ENCODE measurements at regions not wholly inside any gene's neighbourhood (a gene's known extent, or its start where the extent isn't known, plus 50 kb on each side); places are given as distances from the start of the nearest gene placed in this dataset.

GRCh38 chr15:91547356-91547755 lies 306.2 kb upstream of the SLCO3A1 start:
- H3K9ac ChIP-seq (ENCODE audit: low read length): no peak overlapping the region
- H3K9me3 ChIP-seq (ENCODE audit: low read length): no peaks in the 10 kb centered on the region
- no peaks in the 10 kb centered on the region for H3K27me3 ChIP-seq (ENCODE audit: control insufficient read depth in 1 of 2, insufficient read depth in 2 of 2, low read length in 2 of 2)
- no peak overlapping the region for H3K27ac ChIP-seq (ENCODE audit: low read depth, low read length)
- H3K4me1 ChIP-seq (ENCODE audit: insufficient read depth, low read length): no peaks in the 10 kb centered on the region
- no peak overlapping the region for H3K4me3 ChIP-seq (ENCODE audit: low read depth in 1 of 2, low read length in 2 of 2)
- no peaks in the 10 kb centered on the region for H3K36me3 ChIP-seq (ENCODE audit: insufficient read depth, low read length)

- Histone ChIP-seq H3K27ac (ENCODE audit: low read depth, low read length) (no peak overlapping the region), H3K36me3 (ENCODE audit: insufficient read depth, low read length) (no peaks in the 10 kb centered on the region), H3K9ac (ENCODE audit: low read length) (no peak overlapping the region), H3K27me3 (ENCODE audit: control insufficient read depth in 1 of 2, insufficient read depth in 2 of 2, low read length in 2 of 2) (no peaks in the 10 kb centered on the region), H3K4me1 (ENCODE audit: insufficient read depth, low read length) (no peaks in the 10 kb centered on the region), H3K9me3 (ENCODE audit: low read length) (no peaks in the 10 kb centered on the region), H3K4me3 (ENCODE audit: low read depth in 1 of 2, low read length in 2 of 2) (no peak overlapping the region)
Observed at GRCh38 chr15:91548549-91548948, 305.0 kb upstream of the SLCO3A1 start.

- Histone ChIP-seq H3K27ac (ENCODE audit: low read depth, low read length) (no peak overlapping the region), H3K9ac (ENCODE audit: low read length) (no peak overlapping the region), H3K4me3 (ENCODE audit: low read depth in 1 of 2, low read length in 2 of 2) (no peak overlapping the region), H3K4me1 (ENCODE audit: insufficient read depth, low read length) (no peaks in the 10 kb centered on the region), H3K9me3 (ENCODE audit: low read length) (no peaks in the 10 kb centered on the region), H3K36me3 (ENCODE audit: insufficient read depth, low read length) (no peaks in the 10 kb centered on the region), H3K27me3 (ENCODE audit: control insufficient read depth in 1 of 2, insufficient read depth in 2 of 2, low read length in 2 of 2) (no peaks in the 10 kb centered on the region)
Observed at GRCh38 chr15:91549581-91549980, 303.9 kb upstream of the SLCO3A1 start.

- no peak overlapping the region for H3K27ac ChIP-seq (ENCODE audit: low read depth, low read length)
- no peaks in the 10 kb centered on the region for H3K36me3 ChIP-seq (ENCODE audit: insufficient read depth, low read length)
Observed at GRCh38 chr15:91552555-91552954, 301.0 kb upstream of the SLCO3A1 start.

GRCh38 chr15:91553196-91553854 lies 300.2 kb upstream of the SLCO3A1 start:
- Histone ChIP-seq H3K36me3 (ENCODE audit: insufficient read depth, low read length) (no peaks in the 10 kb centered on the region), H3K9ac (ENCODE audit: low read length) (no peak overlapping the region), H3K4me1 (ENCODE audit: insufficient read depth, low read length) (no peaks in the 10 kb centered on the region), H3K27ac (ENCODE audit: low read depth, low read length) (no peak overlapping the region), H3K9me3 (ENCODE audit: low read length) (no peaks in the 10 kb centered on the region), H3K27me3 (ENCODE audit: control insufficient read depth in 1 of 2, insufficient read depth in 2 of 2, low read length in 2 of 2) (no peaks in the 10 kb centered on the region), H3K4me3 (ENCODE audit: low read depth in 1 of 2, low read length in 2 of 2) (no peak overlapping the region)

More at GRCh38 chr15:91552555-91552954, 301.0 kb upstream of the SLCO3A1 start:
- H3K4me3 ChIP-seq (ENCODE audit: low read depth in 1 of 2, low read length in 2 of 2): no peak overlapping the region
- H3K9ac ChIP-seq (ENCODE audit: low read length): no peak overlapping the region
- no peaks in the 10 kb centered on the region for H3K4me1 ChIP-seq (ENCODE audit: insufficient read depth, low read length)
- H3K9me3 ChIP-seq (ENCODE audit: low read length): no peaks in the 10 kb centered on the region
- H3K27me3 ChIP-seq (ENCODE audit: control insufficient read depth in 1 of 2, insufficient read depth in 2 of 2, low read length in 2 of 2): no peaks in the 10 kb centered on the region

- no peak overlapping the region for H3K9ac ChIP-seq (ENCODE audit: low read length)
- no peak overlapping the region for H3K4me3 ChIP-seq (ENCODE audit: low read depth in 1 of 2, low read length in 2 of 2)
- no peak overlapping the region for H3K27ac ChIP-seq (ENCODE audit: low read depth, low read length)
- H3K4me1 ChIP-seq (ENCODE audit: insufficient read depth, low read length): no peaks in the 10 kb centered on the region
- H3K36me3 ChIP-seq (ENCODE audit: insufficient read depth, low read length): no peaks in the 10 kb centered on the region
- no peaks in the 10 kb centered on the region for H3K9me3 ChIP-seq (ENCODE audit: low read length)
- no peaks in the 10 kb centered on the region for H3K27me3 ChIP-seq (ENCODE audit: control insufficient read depth in 1 of 2, insufficient read depth in 2 of 2, low read length in 2 of 2)
Observed at GRCh38 chr15:91555312-91555711, 298.2 kb upstream of the SLCO3A1 start.

- Histone ChIP-seq H3K9ac (ENCODE audit: low read length) (no peak overlapping the region), H3K9me3 (ENCODE audit: low read length) (no peaks in the 10 kb centered on the region), H3K4me3 (ENCODE audit: low read depth in 1 of 2, low read length in 2 of 2) (no peak overlapping the region), H3K27me3 (ENCODE audit: control insufficient read depth in 1 of 2, insufficient read depth in 2 of 2, low read length in 2 of 2) (no peaks in the 10 kb centered on the region), H3K27ac (ENCODE audit: low read depth, low read length) (no peak overlapping the region), H3K4me1 (ENCODE audit: insufficient read depth, low read length) (no peaks in the 10 kb centered on the region), H3K36me3 (ENCODE audit: insufficient read depth, low read length) (no peaks in the 10 kb centered on the region)
Observed at GRCh38 chr15:91556926-91557325, 296.6 kb upstream of the SLCO3A1 start.

GRCh38 chr15:91559066-91559465 lies 294.4 kb upstream of the SLCO3A1 start:
- H3K27me3 ChIP-seq (ENCODE audit: control insufficient read depth in 1 of 2, insufficient read depth in 2 of 2, low read length in 2 of 2): no peaks in the 10 kb centered on the region
- no peaks in the 10 kb centered on the region for H3K9me3 ChIP-seq (ENCODE audit: low read length)
- no peaks in the 10 kb centered on the region for H3K4me1 ChIP-seq (ENCODE audit: insufficient read depth, low read length)
- H3K9ac ChIP-seq (ENCODE audit: low read length): no peak overlapping the region
- H3K27ac ChIP-seq (ENCODE audit: low read depth, low read length): no peak overlapping the region
- no peaks in the 10 kb centered on the region for H3K36me3 ChIP-seq (ENCODE audit: insufficient read depth, low read length)
- H3K4me3 ChIP-seq (ENCODE audit: low read depth in 1 of 2, low read length in 2 of 2): no peak overlapping the region

GRCh38 chr15:91561371-91562100 lies 292.0 kb upstream of the SLCO3A1 start:
- Histone ChIP-seq H3K9me3 (ENCODE audit: low read length) (no peaks in the 10 kb centered on the region), H3K9ac (ENCODE audit: low read length) (no peak overlapping the region), H3K27ac (ENCODE audit: low read depth, low read length) (no peak overlapping the region), H3K4me3 (ENCODE audit: low read depth in 1 of 2, low read length in 2 of 2) (no peak overlapping the region), H3K36me3 (ENCODE audit: insufficient read depth, low read length) (no peaks in the 10 kb centered on the region), H3K27me3 (ENCODE audit: control insufficient read depth in 1 of 2, insufficient read depth in 2 of 2, low read length in 2 of 2) (no peaks in the 10 kb centered on the region), H3K4me1 (ENCODE audit: insufficient read depth, low read length) (no peaks in the 10 kb centered on the region)

GRCh38 chr15:91562698-91563097 lies 290.8 kb upstream of the SLCO3A1 start:
- H3K9me3 ChIP-seq (ENCODE audit: low read length): no peaks in the 10 kb centered on the region
- no peak overlapping the region for H3K4me3 ChIP-seq (ENCODE audit: low read depth in 1 of 2, low read length in 2 of 2)
- H3K9ac ChIP-seq (ENCODE audit: low read length): no peak overlapping the region
- H3K4me1 ChIP-seq (ENCODE audit: insufficient read depth, low read length): no peaks in the 10 kb centered on the region
- H3K27me3 ChIP-seq (ENCODE audit: control insufficient read depth in 1 of 2, insufficient read depth in 2 of 2, low read length in 2 of 2): no peaks in the 10 kb centered on the region
- no peaks in the 10 kb centered on the region for H3K36me3 ChIP-seq (ENCODE audit: insufficient read depth, low read length)
- H3K27ac ChIP-seq (ENCODE audit: low read depth, low read length): no peak overlapping the region

- H3K27me3 ChIP-seq (ENCODE audit: control insufficient read depth in 1 of 2, insufficient read depth in 2 of 2, low read length in 2 of 2): no peaks in the 10 kb centered on the region
- no peaks in the 10 kb centered on the region for H3K4me1 ChIP-seq (ENCODE audit: insufficient read depth, low read length)
- no peaks in the 10 kb centered on the region for H3K36me3 ChIP-seq (ENCODE audit: insufficient read depth, low read length)
Observed at GRCh38 chr15:91564631-91565030, 288.9 kb upstream of the SLCO3A1 start.

GRCh38 chr15:91566141-91566540 lies 287.4 kb upstream of the SLCO3A1 start:
- Histone ChIP-seq H3K4me1 (ENCODE audit: insufficient read depth, low read length) (no peaks in the 10 kb centered on the region), H3K36me3 (ENCODE audit: insufficient read depth, low read length) (no peaks in the 10 kb centered on the region)

More at GRCh38 chr15:91564631-91565030, 288.9 kb upstream of the SLCO3A1 start:
- Histone ChIP-seq H3K4me3 (ENCODE audit: low read depth in 1 of 2, low read length in 2 of 2) (no peak overlapping the region), H3K27ac (ENCODE audit: low read depth, low read length) (no peak overlapping the region), H3K9me3 (ENCODE audit: low read length) (no peaks in the 10 kb centered on the region), H3K9ac (ENCODE audit: low read length) (no peak overlapping the region)

More at GRCh38 chr15:91566141-91566540, 287.4 kb upstream of the SLCO3A1 start:
- no peak overlapping the region for H3K27ac ChIP-seq (ENCODE audit: low read depth, low read length)
- H3K9ac ChIP-seq (ENCODE audit: low read length): no peak overlapping the region
- H3K9me3 ChIP-seq (ENCODE audit: low read length): no peaks in the 10 kb centered on the region
- no peaks in the 10 kb centered on the region for H3K27me3 ChIP-seq (ENCODE audit: control insufficient read depth in 1 of 2, insufficient read depth in 2 of 2, low read length in 2 of 2)
- no peak overlapping the region for H3K4me3 ChIP-seq (ENCODE audit: low read depth in 1 of 2, low read length in 2 of 2)

Measured in muscle layer of colon (tissue), 2 donors.